NCI-H524 treated with DMSO at 0.1 percent for 48 hours (cell line): ENCODE measurements at regions not wholly inside any gene's neighbourhood (a gene's known extent, or its start where the extent isn't known, plus 50 kb on each side); places are given as distances from the start of the nearest gene placed in this dataset.
"Not testable (repeated sequence)": the region's sequence is repeated elsewhere in the genome, so short reads cannot be mapped to it uniquely, and the experiment has no call there.

Experiments used
- DNase-seq: peaks from one replicate; lab custom pipeline; 2025; lab: John Stamatoyannopoulos, UW

DNA sequence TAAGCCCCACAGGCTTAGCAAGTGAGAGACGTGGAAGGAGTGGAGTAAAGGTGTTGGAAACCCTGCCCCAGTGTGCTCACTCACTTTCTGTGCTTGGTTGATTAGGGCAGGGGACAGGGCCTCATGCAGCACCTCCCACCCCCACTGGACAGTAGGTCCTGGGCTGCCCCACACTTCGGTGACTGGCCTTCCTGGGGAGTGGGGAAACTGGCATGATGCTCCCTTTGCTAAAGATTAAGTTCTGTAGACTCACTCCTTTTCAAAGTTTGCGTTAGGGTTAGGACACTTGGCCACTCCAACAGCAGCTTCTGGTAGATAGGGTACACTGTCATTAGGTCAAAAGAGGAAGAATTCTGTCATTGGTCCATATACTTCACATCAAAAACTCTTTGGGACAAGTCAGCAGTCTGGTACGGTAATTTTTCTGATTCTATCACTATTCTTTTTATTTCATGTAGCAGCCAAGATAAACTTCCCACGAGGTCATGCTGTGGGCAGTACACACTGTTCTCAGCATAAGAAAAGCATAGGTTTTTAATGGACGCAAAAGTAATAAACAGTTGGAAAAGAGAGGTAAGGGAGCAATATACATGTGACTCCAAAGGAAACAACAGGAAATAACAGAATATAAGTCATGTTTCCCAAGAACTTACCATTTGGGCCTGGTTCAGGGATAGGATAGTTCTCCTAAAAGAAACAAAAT, 106.6 kb upstream of the TERB2 start:
- not testable (repeated sequence) for DNase-seq

DNA sequence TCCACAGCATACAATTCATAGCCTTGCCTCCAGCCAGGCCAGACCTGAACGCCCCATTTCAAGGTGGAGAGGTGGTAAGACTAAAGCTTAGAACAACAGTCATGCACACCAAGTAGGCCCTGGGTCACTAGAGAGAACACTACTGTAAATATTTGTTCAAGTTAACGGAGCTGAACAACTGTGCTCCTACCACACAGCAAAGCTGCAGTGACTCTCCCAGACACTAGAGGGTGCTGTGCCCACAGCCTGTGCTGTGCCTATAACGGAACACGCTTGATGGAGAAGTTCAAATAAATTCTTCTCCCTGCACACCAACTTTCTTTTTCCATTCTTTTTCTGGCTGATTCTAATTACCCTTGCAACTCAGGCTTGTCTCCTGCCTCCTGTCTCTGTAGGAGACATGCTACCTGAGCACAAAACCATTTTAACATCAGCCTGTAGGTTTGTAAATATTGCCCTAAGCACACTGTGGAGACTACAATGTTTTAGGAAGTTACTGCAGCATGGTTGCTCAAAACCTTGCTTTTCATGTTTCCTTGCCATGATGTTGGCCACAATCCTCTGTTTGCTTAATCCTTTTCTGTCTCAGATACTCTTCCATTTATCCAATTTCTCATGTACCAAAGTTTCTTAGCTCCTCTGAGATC, 103.1 kb upstream of the TERB2 start:
- DNase-seq: not testable (repeated sequence)

DNA sequence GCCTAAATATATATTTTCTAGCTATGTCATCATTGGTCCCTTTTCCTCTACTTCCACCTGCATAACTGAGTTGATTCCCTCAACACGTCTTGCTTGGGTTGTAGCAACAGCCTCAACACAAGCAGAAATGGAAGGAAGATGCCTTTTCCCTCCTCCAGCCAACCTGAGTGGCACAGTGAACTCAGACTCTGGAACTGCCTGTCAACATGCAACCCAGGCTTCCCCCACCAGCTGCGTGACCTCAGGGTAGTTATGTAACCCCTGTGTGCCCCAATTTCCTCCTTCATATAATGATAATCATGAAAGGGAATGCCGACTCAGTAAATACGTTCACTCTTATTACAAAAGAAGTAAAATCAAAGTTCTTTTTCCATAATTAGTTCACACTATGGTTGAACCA, 101.8 kb upstream of the TERB2 start:
- DNase-seq: not testable (repeated sequence)

DNA sequence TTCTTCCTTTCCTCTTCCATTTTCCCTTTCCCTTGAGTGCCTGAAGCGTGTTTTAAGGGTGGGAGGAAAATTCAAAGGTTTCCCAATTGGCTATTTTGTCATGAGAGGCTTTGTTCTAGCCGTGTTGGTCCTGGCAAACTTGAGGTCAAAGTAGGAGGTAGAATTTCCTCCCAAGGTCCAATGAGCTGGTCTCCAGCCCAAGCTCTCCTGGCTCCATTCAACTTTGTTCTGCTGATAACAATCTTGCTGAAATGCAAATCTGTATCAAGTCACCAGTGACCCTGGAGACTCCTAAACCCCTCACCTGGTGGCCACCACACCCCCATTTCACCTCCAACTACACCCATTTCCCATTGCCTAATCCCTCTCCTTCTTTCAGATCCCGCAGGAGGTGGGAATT, 100.2 kb upstream of the TERB2 start:
- DNase-seq: not testable (repeated sequence)

DNA sequence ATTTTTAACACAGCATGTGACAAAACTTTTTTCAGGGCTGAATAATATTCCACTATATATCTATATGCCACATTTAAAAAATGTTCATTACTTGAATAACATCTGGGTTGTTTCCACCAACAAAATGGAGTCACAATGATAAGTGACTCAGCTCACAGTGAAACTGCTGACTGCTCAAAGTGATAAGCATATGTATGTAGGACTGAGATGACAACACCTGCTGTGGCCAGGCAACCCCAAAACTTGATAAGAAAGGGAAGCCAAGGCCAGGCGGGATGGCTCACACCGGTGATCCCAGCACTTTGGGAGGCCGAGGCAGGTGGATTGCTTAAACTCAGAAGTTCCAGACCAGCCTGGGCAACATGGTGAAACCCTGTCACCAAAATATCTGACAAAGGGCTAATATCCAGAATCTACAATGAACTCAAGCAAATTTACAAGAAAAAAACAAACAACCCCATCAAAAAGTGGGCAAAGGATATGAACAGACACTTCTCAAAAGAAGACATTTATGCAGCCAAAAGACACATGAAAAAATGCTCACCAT, 99.2 kb upstream of the TERB2 start:
- not testable (repeated sequence) for DNase-seq

DNA sequence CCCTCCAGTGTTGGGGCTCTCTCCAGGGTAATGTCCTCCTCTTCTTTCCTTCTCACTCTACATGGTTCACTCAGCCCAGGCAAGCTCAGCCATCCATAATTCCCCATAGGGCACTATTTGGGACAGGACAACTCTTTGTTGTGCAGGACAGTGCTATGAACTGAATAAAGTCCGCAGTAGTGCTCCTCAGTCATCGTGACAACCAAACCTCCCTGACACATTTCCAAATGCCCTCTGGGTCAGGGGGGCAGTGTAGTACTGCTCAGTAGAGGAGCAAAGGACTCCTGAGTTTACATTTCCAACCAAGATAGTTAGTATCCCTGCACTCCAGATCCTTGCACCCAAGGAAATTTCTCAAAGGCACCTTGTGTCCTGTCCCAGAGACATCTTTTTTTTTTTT, 97.4 kb upstream of the TERB2 start:
- DNase-seq: not testable (repeated sequence)

DNA sequence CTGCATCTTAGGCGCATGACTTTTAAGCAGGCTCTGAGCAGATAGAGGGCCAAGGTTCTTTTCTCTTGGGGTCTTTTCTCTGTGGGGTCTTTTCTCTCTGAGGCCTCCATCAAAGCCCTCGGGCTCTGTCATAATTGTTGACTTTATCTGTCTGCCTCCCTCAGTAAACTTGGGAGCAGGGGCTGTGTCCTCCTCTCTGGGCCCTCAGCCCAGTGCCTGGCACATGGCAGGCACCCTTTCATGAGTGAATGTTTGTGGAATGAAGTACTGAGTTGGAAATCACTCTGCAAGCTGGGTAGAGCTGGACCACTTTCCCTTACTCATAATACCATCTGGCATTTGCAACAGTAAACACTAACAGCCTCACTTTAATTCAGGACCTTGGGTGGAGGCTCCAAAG, 96.3 kb upstream of the TERB2 start:
- DNase-seq: not testable (repeated sequence)

DNA sequence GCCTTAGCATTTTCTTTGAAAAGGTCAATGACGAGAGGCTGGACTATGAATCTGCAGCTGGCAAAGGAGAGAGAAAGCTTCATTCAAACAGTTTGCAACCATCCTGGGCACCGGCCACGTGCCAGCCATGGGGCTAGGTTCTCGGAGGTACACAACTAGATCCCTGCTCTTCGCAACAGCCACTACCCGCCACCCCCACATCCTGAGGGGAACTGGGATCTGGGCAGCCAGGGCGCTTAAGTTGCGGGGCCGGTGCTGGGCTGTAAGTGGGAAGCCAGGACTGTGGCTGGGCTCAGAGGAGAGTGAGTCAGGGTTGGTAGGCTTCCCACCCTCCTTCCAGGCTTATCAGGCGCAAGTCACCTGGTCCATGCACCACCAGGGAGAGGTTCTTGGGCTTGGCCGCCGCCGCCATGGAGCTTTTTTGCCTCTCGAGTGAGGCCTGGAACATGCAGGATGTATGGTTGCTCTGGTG, 95.0 kb upstream of the TERB2 start:
- no peak for DNase-seq

DNA sequence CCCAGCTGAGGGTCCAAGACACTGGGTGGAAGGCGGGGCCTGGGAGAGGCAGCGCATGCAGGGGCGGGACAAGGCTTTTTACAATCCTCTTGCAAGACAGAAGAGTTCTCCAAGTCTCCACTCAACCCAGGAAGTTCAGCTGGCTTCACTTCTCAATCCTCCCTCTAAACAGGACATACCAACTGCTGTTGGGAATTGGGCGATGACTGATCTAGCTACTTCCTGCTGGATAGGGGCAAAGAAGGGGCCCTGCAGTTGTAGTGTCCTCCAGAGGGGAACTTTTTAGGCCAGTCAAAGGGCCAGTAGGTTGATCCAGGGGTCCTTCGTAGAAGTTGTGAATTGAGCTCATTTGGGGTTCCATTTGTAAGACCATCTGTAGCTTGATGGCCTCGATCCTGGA, 94.6 kb upstream of the TERB2 start:
- no peak for DNase-seq

DNA sequence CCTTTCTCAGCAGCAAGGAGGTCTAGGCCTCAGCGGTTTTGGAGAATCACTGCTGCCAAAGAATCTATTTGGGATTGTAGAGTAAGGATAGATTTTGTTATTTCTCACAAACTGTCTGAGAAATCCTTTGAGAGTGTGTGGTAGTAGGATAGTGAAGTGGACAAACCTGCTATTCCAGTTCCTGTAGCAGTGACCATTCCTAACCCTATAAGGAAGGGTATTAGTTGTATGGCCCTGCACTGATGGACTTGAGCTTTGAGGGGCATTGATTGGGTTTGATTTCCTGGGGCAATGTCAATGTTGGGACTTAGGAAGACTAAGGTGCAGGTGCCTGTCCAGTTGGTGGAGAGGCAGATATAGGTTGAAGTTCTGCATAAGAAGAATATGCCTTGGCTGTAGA, 93.6 kb upstream of the TERB2 start:
- DNase-seq: not testable (repeated sequence)

DNA sequence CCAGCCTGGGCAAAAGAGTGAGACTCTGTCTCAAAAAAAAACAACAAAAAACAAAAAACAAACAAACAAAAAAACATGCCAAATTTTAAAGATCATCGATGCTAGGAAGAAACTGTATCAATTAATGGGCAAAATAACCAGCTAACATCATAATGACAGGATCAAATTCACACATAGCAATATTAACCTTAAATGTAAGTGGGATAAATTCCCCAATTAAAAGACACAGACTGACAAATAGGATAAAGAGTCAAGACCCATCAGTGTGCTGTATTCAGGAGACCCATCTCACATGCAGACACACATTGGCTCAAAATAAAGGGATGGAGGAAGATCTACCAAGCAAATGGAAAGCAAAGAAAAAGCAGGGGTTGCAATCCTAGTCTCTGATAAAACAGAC, 88.4 kb upstream of the TERB2 start:
- not testable (repeated sequence) for DNase-seq

DNA sequence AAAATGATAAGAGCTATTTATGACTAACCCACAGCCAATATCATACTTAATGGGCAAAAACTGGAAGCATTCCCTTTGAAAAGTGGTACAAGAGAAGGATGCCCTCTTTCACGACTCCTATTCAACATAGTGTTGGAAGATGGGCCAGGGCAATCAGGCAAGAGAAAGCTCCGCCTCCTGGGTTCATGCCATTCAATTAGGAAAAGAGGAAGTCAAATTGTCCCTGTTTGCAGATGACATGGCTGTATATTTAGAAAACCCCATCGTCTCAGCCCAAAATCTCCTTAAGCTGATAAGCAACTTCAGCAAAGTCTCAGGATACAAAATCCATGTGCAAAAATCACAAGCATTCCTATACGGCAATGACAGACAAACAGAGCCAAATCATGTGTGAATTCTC, 86.4 kb upstream of the TERB2 start:
- not testable (repeated sequence) for DNase-seq

DNA sequence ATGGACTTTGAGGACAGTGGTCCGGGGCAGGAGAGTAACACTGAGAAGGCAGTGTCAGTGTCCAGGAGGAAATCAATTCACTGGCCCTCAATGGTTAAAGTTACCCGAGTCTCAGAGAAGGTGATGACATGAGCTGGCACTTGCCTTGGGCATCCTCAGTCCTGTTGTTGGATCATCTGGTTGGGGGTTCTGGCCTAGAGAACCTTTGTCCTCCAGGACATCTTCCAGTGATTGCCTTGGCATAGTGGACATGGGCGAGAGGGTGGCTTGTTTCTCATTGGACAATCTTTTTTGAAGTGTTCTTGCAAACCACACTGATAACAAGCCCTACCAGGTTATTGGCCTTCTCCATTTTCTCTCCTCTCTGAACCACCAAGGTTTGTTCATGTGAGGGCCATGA, 83.4 kb upstream of the TERB2 start:
- DNase-seq: no peak

DNA sequence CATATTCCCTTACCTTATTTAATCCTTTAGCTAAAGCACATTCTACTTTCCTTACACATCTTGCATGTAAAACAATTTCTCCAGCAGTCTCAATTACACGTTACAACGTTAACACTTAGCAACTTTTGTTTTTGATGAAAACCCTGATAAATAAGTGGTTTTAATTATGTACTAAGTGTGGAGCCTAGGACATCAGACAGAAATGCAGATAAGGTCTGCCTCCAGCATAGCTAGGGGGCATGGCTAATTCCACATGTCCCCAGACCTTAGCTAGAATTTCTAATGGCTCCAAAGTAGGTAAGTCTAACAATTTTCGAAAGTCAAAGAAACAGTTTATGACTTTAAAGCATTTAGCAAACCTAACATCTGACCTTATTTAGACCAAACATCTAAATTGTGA, 77.4 kb upstream of the TERB2 start:
- no peak for DNase-seq

DNA sequence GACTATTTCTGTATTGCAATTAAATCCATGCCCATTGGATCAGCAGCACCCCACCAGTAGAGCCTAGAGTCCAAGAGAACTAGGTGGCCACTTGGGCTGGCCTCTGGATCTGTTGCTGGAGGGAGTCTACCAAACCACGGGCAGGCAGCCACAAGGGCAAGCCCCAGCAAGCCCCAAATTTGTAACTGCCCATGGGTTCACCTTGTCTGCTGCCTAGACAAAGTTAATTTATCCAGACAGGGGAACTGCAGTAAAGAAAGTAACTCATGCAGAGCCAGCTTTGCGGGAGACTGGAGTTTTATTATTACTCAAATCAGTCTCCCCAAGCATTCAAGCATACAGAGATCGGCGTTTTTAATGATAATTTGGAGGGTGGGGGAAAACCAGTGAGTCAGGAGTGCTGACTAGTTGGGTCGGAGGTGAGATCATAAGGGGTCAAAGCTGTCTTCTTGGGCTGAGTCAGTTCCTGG, 74.0 kb upstream of the TERB2 start:
- no peak for DNase-seq

DNA sequence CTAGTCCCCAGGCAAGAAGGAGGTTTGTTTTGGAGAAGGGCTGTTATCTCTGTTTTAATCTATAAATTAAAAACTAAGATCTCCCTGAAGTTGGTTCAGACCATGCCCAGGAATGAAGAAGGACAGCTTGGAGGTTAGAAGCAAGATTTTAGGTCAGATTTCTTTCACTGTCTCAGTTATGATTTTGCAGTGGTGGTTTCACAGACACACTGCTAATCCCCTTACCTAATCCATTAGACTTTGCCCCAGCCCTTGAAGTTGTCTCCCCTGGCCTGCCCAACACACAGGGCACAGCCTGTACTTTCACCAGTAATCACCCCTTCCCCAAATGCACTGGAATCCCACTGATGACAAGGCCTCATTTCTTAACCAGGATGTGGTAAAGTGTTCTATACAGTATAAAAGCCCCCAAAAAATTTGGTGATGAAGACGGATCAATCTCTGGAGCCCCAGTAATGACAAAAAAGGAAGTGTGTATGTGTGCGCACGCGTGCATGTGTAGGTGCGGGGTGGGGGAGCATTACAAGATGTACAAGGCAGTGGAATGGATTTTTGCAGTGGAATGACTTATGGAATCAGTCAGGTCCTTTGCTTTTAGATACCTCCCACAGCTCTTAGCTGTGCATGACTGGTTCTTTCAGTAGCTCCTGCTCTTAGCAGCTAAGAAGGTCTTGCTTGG, 73.1 kb upstream of the TERB2 start:
- DNase-seq: no peak

DNA sequence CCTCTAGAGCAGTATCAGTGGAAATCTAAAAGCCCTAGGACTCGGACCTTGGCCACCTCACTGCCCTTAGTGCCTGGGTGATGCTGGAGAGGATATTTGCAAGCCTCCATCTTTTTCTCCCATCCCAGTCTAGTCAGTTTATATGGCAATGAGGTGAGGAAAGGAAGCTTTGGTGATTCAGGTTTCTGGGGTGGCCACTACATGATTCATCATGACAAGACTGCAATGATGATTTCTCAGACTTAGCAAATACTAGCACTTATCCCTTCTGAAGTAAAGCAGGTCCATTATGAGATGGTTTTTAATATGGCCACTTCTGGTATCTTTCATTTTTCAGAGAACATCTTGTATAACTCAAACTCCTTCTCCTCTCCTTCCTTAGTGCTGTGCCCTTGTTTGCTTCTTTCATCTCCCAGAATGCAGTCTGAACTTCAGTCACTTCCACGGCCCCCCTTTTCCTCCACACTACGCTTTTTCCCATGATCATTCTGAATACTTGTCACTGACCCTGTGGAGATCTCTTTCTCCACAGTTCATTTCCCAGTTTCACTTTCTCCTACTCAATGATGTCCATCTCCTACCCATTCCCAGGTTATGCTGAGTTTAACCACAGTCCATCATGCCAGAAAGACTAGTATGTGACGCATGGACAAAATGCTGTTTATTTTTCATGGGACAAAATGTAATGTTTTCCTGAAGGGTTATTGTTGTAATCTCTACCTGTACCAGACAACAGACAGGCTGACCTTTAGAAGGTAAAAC, 57.4 kb upstream of the TERB2 start:
- not testable (repeated sequence) for DNase-seq

DNA sequence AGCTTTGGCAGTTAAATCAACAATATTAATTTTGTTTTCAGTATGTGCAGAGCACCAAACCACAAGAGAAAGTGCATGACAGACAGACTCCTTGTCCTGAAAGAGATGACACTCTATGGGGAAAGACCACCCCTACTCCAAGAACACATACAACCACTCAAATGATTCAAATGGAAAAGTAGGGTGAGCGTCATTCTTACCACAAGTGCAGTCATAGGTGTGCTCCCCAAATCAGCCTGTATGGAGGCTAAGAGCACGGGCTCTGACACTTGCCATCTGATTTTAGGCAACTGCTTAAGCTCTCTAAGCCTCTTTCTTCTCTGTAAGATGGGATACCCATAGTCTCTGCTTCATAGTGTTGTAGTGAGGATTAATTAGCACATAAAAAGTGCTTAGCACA, 56.7 kb upstream of the TERB2 start:
- not testable (repeated sequence) for DNase-seq

DNA sequence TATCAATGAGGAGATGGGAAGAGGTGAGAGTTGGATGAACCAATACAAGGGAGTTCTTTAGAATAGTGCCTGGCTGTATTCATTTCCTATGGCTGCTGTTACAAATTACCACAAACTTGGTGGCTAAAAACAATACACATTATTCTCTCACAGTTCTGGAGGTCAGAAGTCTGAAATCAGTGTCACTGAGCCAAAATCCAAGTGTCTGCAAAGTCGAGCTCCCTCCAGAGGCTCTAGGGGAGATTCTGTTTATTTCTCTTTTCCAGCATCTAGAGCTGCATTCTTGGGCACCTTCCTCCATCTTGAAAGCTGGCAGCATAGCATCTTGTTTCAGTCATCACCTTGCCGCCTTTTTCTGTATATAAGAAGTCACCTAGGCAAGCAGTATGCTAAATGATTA, 55.7 kb upstream of the TERB2 start:
- DNase-seq: not testable (repeated sequence)

DNA sequence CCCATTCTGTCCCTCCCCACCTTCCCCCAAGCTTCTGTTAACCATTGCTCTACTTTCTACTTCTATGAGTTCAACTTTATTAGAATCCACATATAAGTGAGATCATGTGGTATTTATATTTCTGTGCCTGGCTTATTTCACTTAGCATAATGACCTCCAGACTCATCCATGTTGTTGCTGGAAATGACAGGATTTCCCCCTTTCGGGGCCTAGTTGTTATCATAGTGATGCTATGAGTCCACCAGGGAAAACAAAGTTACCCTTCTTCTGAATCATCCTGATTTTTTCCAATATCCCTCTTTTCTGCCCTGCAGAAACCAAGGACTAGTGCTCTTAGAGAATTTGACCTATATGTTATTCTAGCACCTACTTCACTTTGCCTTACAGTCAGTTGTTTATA, 53.2 kb upstream of the TERB2 start:
- DNase-seq: not testable (repeated sequence)

DNA sequence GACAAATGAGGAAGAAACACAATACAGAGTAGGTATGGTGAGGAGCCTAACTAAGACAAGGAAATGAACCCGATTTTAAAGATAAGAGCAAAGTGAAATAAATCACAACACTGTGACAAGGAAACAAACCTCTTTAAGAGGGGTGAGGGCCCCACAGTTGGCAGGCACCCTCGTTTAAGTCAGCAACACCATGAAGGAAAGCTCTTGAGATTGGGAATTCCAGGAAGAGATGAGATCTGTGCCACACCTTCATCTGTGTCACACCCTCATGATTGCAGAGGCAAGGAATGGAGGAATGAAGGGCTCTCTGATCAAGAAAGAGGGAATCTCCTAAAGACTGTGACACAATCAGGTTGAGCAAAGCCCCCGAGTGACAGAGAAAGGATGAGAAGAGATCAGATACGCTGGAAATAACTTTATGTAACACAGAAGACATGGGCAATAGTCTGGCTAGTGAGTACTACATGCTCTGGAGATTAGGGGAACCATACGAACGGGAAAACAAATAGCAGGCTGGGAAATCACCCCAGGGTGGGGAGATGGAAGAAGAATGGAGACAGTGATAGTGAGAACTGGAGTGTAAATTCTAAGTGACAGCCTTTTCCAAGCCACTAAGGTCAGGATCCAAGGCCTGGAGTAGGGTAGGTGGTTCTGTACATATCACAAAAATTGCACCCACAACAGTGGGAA, 51.7 kb upstream of the TERB2 start:
- DNase-seq: not testable (repeated sequence)
